ENCODE measurements at regions not wholly inside any gene's neighbourhood (a gene's known extent, or its start where the extent isn't known, plus 50 kb on each side); places are given as distances from the start of the nearest gene placed in this dataset.

GRCh38 chr2:30039101-30039500 lies 107.7 kb upstream of the YPEL5 start:
- H3K4me3 Mint-ChIP-seq = no peak overlapping the region
- H3K27me3 ChIP-seq (ENCODE audit: control insufficient read depth, insufficient read depth, low read length, poor library complexity, severe bottlenecking) = peaks cover 5% of the 10 kb centered on the region
- H3K36me3 Mint-ChIP-seq (ENCODE audit: low read depth) = no peaks in the 10 kb centered on the region
- no peak overlapping the region for H3K27ac Mint-ChIP-seq
- no peak for DNase-seq
- no peak for TF ChIP-seq CTCF (conservative IDR thresholded peaks at IDR 0.05)
- WGBS, 2 experiments (ENCODE audit: insufficient coverage in 1 of 2, insufficient read length in 1 of 2) = 84 to 100% methylated on average over 1 of the region's 1 CpG
- no peaks in the 10 kb centered on the region for H3K36me3 ChIP-seq (ENCODE audit: control insufficient read depth, insufficient read depth, low read length)
- no peaks in the 10 kb centered on the region for H3K9me3 Mint-ChIP-seq
- no peak overlapping the region for H3K4me3 ChIP-seq (ENCODE audit: low read length)
- no peak overlapping the region for H3K27ac ChIP-seq (ENCODE audit: low read depth, low read length)
- H3K9ac ChIP-seq (ENCODE audit: extremely low read depth, low read length, poor library complexity, severe bottlenecking) = no peak overlapping the region
- H3K4me1 ChIP-seq (ENCODE audit: control insufficient read depth, insufficient read depth, low read length) = peaks cover 10% of the 10 kb centered on the region
- peaks cover 11% of the 10 kb centered on the region for H3K27me3 Mint-ChIP-seq (ENCODE audit: insufficient read depth)
- no peaks in the 10 kb centered on the region for H3K9me3 ChIP-seq (ENCODE audit: control insufficient read depth, low read length)
- peaks cover 27% of the 10 kb centered on the region for H3K4me1 Mint-ChIP-seq

GRCh38 chr2:30040147-30040546 lies 106.7 kb upstream of the YPEL5 start:
- WGBS, 2 experiments (ENCODE audit: insufficient coverage in 1 of 2, insufficient read length in 1 of 2) = 94% methylated on average over 1 of the region's 1 CpG; no CpG with 5 or more reads in 1 of the 2 experiments
- Mint-ChIP-seq H3K9me3 (no peaks in the 10 kb centered on the region), H3K4me1 (peaks cover 27% of the 10 kb centered on the region), H3K27ac (no peak overlapping the region), H3K36me3 (ENCODE audit: low read depth) (no peaks in the 10 kb centered on the region), H3K4me3 (no peak overlapping the region), H3K27me3 (ENCODE audit: insufficient read depth) (peaks cover 11% of the 10 kb centered on the region)
- H3K9me3 ChIP-seq (ENCODE audit: control insufficient read depth, low read length) = no peaks in the 10 kb centered on the region
- DNase-seq = no peak
- no peak for TF ChIP-seq CTCF (conservative IDR thresholded peaks at IDR 0.05)
- peaks cover 5% of the 10 kb centered on the region for H3K27me3 ChIP-seq (ENCODE audit: control insufficient read depth, insufficient read depth, low read length, poor library complexity, severe bottlenecking)
- H3K36me3 ChIP-seq (ENCODE audit: control insufficient read depth, insufficient read depth, low read length) = no peaks in the 10 kb centered on the region
- no peak overlapping the region for H3K4me3 ChIP-seq (ENCODE audit: low read length)
- H3K4me1 ChIP-seq (ENCODE audit: control insufficient read depth, insufficient read depth, low read length) = peaks cover 10% of the 10 kb centered on the region
- H3K27ac ChIP-seq (ENCODE audit: low read depth, low read length) = no peak overlapping the region
- no peak overlapping the region for H3K9ac ChIP-seq (ENCODE audit: extremely low read depth, low read length, poor library complexity, severe bottlenecking)

- no peaks in the 10 kb centered on the region for H3K9me3 Mint-ChIP-seq
- no peak for DNase-seq
- no peaks in the 10 kb centered on the region for H3K36me3 Mint-ChIP-seq (ENCODE audit: low read depth)
- H3K27ac Mint-ChIP-seq = no peak overlapping the region
- H3K4me3 ChIP-seq (ENCODE audit: low read length) = no peak overlapping the region
- peaks cover 8% of the 10 kb centered on the region for H3K27me3 Mint-ChIP-seq (ENCODE audit: insufficient read depth)
- no peaks in the 10 kb centered on the region for H3K36me3 ChIP-seq (ENCODE audit: control insufficient read depth, insufficient read depth, low read length)
- 84 to 87% methylated on average over 5 of the region's 5 CpGs for WGBS, 2 experiments (ENCODE audit: insufficient coverage in 1 of 2, insufficient read length in 1 of 2)
- H3K27ac ChIP-seq (ENCODE audit: low read depth, low read length) = no peak overlapping the region
- H3K4me1 ChIP-seq (ENCODE audit: control insufficient read depth, insufficient read depth, low read length) = peaks cover 6% of the 10 kb centered on the region
- H3K9me3 ChIP-seq (ENCODE audit: control insufficient read depth, low read length) = no peaks in the 10 kb centered on the region
- H3K4me3 Mint-ChIP-seq = no peak overlapping the region
- no peak overlapping the region for H3K9ac ChIP-seq (ENCODE audit: extremely low read depth, low read length, poor library complexity, severe bottlenecking)
- H3K4me1 Mint-ChIP-seq = peaks cover 22% of the 10 kb centered on the region
- TF ChIP-seq CTCF (conservative IDR thresholded peaks at IDR 0.05) = no peak
- H3K27me3 ChIP-seq (ENCODE audit: control insufficient read depth, insufficient read depth, low read length, poor library complexity, severe bottlenecking) = peaks cover 5% of the 10 kb centered on the region
Observed at GRCh38 chr2:30041884-30042283, 104.9 kb upstream of the YPEL5 start.

All from endodermal cell (in vitro differentiated cells).